Dermis blood vessel endothelial cell (primary cell): ENCODE measurements at regions not wholly inside any gene's neighbourhood (a gene's known extent, or its start where the extent isn't known, plus 50 kb on each side); places are given as distances from the start of the nearest gene placed in this dataset.

Source experiments
- DNase-seq: peaks from one replicate; pipeline ENCODE4 v3.0.0; 2010

DNA sequence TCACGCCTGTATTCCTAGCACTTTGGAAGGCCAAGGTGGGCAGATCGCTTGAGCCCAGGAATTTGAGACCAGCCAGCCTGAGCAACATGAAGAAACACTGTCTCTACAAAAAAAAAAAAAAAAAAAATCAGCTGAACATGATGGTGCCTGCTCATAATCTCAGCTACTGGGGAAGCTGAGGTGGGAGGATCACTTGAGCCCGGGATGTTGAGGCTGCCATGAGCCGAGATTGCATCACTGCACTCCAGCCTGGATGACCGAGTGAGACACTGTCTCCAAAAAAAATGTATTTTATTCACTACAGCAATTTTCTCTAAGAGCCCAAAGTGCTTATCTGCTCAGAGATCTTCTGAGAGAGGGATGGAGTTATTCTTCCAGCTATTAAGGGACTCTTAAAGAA is 215.8 kb upstream of the PPP3CA start:
- no peak for DNase-seq

DNA sequence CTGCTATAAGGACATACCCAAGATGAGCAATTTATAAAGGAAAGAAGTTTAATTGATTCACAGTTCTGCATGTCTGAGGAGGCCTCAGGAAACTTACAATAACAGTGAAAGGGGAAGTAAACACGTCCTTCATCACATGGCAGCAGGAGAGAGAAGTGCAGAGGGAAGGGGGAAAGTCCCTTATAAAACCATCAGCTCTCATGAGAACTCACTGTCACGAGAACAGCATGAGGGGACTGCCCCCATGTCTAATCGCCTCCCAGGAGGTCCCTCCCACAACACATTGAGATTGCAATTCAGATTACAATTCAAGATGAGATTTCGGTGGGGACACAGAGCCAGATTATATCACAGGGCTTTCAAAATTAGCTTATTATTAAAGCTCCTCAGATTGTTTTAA is 209.5 kb upstream of the PPP3CA start:
- DNase-seq, result no peak

DNA sequence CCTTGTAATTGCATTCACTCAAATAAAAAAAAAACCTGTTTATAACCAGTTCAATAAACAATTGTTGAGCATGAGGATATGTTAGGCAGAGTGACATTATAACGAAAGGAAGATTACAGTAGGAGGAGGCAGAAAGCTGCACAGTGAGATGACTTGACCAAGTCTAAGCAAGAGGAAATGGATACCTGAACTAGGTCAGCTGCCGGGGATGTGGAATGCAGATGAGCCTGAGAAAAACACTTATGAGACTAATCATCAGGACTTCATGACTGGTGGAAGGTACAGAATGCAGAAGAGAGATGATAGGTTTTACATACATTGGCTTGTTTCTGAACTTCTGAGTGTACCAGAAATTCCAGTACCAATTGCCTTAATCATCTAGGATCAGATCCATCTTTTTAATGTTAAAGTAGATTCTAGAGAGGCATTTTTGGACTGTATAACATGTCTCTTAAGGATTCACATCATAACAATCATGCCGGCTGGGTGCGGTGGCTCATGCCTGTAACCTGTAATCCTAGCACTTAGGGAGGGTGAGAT is 208.1 kb upstream of the PPP3CA start:
- no peak for DNase-seq

DNA sequence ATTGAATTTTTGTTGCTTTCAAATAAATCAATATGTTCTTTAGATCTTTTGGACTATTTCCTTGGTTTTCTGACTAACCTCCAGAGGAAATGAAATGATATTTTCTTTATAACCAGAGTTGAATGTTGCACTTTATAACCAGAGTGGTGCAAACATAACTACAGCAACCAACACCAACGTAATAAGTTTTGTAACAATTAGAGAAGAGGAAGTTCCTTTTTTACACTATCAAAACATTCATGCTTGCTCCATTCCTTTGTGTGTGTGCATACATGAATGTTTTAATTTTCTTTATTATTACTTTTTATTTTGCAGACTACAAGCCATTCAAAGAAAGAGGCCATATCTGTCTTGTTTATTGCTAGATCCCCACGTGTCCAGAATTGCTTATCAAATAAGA is 193.0 kb upstream of the PPP3CA start:
- DNase-seq, result no peak

DNA sequence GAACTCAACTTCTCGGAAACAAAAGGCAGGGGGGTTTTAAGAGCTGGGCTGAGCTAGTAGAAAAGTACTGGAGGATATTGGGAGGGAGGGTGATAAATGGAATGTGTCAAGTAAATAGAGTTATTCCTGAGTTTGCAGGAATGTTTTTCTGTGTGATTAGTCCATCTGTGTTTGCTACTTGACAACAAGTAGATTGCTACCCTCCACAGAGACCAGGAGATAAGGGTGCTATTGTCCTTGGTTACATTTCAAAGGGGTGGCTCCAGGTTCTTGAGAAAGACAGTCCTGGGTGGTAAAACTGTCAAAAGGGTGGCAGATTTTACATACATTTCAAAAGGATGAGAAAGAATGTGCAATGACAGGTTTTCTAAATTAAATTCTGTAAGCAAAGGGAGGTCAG is 181.2 kb upstream of the PPP3CA start:
- DNase-seq, result no peak

DNA sequence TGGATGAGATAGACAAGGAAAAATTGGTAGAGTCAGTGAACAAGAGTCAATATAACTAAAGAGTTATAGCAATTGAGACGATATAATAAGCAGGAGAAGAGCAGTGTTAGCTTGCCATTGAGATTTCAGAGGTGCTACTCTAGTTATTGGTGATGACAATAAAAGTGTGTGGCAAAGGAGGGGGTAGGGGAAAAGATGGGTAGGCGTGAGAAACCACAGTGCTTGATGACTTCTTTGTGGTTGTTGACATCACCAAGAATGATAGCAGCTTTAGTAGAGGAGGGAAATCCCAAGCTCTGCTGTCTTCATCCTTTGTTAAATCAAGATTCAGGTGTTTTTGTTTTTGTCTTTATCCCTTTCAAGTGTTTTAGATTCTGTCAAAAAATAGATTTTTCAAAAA is 179.9 kb upstream of the PPP3CA start:
- DNase-seq, result no peak

DNA sequence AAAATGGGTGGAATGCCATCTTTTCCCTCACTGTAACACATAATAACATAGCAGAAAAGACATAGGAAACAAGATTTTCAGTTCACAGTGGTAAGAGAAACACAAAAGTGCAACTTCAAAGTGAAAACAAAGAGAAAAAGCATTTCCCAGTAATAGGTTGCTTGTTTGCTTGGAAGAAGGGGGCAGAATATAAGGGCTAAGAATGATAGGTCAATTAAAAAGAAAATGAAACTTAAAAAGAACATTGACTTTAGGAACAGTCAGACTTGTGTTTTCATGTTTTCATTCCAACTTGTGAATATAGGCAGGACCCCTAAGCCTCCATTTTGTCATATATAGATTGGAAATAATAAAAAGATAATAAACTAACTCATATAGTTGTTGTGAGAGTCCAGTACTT is 168.2 kb upstream of the PPP3CA start:
- no peak for DNase-seq

DNA sequence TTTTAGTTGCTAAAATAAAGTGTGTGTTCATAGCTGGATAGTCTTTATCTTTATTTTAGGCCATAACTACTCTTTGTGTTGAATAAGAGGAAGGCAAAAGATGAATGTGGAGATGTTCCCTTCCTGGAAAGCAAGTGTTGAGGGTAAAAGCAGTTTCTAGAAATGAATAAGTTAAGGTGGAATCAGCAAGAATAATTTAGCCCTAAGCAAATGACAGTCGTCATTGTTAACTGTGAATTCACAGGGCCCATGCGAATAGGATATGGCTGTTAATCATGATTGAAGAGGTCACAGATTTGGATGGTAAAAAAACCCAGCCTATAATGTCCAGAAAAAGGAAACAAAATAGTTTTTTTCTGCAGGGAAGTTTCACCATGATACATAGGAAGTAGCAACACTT is 167.8 kb upstream of the PPP3CA start:
- DNase-seq, result no peak

DNA sequence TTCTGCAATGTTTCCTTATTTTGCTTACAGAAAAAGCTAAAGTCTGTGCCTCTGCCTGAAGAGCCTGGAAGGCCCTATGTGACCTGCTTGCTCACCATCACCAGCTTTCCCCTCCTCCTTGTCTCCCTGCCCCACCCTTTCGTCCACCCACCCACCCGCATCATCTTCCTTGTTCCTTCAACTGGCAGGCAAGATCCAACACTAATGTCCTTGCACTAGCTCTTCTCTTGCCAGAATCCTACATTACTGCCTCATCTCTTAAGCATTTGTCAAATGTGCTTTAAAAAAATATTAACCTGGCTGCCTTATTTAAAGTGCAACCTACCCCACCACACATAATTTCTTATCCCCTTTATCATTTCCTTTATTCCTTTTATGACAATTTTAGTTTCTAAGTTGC is 165.1 kb upstream of the PPP3CA start:
- DNase-seq, result no peak

DNA sequence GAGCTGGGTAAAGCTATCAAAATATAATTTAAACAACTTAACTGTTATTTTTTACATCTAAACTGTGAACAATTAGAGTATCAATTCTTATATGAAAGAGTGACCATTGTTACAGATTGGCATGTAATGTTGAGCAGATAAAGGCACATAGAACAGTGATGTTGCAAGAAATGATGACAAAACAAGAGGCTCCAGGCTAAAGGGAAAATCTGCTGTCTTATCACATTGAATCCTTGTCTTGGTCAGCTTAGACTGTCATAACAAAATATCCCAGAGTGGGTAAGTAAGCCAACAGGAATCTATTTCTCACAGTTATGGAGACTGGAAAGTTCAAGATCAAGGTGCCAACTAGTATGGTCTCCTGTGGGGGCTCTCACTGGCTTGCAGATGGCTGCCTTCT is 154.1 kb upstream of the PPP3CA start:
- DNase-seq, result no peak

DNA sequence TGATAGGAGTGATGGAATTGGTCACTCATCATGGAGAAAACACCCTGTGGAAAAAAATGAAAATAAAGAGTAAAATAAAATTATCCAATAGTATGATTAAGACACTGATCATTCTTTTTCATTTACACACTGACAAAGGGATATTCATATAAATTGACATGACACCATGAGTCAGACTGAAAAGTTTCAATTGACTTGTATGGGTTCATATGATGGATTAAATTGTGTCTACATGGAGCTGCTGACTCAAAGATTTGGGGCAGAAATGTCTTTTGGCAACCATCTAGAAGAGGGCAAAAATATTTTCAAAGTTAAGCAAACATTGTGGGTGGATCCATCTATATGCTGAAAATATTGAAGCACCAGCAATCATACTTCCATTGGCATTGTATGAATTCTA is 153.4 kb upstream of the PPP3CA start:
- no peak for DNase-seq

DNA sequence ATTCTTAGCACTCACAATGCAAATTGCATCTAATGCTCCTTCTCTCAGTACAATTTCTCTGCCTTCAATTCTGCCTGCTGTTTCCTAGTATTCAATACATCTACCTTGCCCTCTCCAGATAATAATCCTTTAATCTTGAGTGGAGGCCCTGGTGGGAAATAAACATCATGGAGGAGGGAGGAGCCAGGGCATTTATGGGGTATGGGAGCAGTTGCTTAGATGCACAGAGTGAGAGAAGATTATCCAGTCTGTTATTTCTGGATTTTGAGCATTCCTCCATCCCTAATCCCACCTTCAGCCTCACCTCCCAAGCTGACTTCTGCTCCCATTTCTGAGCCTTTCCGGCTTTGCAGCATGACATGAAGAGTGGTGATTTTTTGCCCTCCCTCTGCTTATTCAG is 127.9 kb upstream of the PPP3CA start:
- no peak for DNase-seq

DNA sequence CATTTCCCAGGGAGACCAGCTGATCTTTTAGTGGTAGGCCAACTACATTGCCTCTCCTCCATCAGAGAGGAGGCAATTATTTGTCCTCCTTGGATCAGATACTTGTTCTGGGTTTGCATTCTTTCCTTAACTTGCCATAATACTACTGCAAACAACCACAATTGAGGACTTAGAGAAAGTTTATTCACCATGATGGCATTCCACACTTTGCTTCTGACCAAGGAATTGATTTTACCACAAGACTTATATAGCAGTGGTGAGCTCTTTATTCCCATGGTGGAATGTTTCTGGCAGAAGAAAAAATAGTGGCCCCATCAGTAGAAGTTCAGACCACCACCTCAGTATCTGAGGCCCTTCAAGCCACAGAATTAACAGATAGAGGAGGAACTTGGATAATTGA is 123.9 kb upstream of the PPP3CA start:
- no peak for DNase-seq

DNA sequence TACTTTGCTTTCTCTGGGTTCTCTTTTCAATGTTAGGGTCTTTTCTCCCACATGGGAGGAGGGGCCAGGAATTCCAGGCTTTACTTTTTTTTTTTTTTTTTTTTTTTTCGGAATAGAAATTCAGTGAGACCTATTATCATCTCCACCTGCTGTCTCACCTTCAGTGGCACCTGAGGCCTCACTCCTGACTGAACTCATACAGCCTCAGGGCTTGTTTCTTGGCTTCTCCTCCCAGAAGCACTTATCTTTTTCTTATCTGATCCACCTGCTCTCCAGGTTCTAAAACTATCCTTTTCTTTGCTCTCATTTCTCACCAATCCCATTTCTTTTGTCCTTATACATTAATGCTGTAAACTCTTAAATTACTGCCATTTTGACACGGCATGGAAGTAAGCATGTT is 117.3 kb upstream of the PPP3CA start:
- no peak for DNase-seq

DNA sequence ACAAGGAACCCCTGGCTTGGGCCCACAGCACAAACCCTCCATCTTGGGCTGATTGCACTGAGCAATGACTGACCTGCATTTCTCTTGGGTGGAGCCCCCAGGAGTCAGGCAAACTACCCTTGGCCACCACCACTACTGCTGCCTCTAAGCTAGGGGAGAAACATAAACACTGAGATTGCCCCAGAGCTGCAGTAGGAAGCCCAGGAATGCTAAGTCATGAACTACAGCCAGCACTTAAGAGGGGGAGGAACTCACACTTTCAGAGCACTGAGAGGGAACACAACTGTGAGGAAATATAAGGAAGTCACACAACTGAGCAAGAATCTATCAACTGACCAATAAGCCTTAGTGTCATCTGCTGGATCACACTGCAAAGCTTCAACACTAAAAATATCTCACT is 111.6 kb upstream of the PPP3CA start:
- DNase-seq, result no peak

DNA sequence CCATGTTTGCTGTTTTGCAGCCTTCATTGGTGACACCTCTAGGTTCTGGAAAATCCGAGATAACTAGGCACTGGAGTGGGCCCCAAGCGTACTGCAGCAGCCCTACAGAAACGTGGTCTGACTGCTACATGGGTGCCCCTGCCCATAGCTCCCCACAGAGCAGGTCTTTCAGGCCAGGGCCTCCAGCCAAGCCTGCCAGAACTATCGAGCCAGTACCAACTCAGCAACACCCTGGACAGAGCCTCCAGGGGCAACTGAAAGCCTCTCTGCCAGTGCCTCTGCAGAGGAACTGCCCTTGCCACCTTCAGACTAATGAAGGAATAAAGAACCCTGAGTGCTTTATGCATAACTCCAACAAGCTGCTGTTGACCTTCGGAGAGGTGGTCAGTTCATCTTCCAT is 111.1 kb upstream of the PPP3CA start:
- no peak for DNase-seq

DNA sequence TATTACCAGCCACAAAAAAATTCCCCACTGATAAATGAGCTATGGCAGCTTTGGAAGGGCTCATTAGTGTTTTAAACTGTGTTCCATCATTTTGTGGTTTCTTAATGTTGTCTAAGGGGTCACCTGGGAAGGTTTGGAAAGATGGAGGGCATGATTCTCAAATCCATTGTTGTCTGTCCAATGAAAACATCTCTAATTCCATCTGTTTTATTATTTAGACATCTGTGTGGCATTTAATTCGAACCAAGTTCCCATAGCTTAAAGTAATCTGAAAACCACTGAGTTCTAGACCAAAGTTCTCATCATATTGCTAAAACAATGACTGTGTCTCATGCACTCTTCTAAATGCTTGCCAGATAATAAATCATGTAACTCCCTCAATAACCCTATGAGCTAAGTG is 103.8 kb upstream of the PPP3CA start:
- DNase-seq, result no peak

DNA sequence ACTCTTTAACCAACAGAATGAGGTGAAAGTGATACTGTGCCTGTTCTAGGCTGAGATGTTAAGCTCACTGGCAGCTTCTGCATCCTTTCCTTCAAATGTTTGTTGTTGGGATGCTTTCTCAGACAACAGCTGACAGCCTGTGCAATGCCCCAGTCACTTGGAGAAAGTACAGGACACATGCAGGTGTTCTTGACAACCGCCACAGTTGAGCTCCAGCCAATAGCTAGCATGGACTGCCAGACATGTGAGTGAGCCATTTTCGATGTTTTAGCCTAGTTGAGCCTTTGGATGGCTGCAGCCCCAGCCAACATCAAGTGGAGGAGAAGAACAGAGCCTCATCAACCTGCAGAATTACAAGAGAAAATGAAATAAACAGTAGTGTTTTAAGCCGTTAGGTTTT is 94.1 kb upstream of the PPP3CA start:
- no peak for DNase-seq

DNA sequence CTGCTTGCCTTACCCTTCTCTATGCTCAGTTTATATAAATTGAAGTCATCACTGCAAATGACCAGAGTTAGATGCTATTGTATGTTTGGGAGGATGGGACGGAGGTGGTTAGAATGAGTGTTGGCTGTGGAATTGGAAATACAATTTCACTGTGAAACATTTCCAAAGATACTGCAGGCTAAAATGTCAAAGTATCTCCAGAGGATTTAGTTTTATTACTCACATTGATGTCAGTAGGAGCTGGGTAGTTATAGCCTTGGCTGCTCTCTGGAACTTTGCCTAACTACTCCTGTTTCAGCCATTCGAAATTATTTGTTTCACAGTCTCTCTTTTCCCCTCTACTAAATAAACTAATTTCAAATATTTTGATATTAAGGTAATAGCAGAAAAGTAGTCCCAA is 92.6 kb upstream of the PPP3CA start:
- DNase-seq, result no peak

DNA sequence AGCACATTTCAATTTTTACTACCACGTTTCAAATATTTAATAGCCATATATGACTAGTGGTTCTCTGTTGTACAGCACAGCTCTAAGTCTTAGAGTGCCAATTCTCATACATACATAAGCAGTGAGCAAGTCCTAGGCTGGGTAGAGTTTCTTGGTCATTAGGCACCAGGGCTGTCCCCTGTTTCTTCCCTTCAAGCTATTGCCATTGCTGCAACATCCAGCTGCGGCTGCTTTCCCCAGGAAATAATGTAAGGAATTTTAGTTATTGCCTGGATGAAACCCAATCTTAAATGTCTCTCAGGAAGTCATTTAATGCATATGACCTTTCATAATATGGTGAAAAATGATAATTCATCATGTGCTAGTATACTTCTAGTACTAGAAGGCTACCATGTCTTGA is 74.1 kb upstream of the PPP3CA start:
- DNase-seq, result no peak

DNA sequence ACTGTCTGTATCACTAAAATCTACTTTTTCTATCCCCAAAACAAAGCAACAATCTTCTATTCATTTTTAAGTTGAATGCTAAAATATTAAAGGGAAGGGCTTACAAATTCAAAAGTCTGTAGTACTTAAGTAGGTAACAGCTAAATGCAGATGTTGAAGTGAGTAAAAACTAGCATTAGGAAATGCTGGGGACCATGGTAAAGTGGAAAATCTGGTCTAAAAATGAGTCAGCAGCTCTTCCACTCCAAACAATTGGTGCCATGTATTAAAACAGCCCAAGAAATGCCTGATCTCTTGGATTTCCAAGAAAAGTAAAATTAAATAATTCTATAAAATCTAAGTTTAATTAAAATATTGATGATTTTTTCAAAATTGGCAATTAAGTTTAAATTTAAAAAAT is 73.3 kb upstream of the PPP3CA start:
- DNase-seq, result peak; percentile 27

DNA sequence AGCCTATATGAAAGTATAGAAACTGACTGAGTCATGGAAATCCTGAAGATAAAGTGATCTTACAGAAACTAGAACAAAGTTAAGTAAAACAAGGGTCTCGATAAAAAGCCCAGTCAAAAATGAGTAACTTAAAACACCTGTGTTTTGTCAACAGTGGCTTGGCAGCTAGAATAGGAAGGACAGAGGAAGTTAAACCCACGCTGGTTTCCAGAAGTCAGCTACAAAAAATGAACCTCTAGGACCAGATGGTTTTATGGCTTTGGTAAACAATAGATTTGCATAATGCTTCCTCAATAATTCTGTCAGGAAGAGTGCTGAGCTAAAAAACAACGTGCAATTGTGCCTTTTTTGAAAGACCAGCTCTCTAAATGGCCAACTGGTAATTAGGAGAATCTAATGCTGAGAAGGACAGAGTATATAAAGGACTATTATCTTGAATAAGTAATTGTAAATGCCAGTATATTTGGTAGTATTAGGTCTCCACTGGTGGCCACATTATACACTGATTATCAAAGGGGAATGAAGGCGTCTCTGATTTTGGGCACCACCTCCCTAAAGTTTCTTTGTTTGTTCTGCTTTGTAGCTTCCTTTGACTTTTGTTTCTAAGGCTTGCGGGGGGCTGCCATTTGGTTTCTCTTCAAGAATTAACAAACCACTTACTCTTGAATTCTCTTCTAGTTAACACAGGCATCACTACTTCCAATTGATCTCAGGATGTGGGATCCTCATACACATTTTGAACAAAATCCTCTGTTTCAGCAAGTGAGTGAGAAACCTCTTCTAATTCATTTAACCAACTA is 72.2 kb upstream of the PPP3CA start:
- DNase-seq, result peak; percentile 92

DNA sequence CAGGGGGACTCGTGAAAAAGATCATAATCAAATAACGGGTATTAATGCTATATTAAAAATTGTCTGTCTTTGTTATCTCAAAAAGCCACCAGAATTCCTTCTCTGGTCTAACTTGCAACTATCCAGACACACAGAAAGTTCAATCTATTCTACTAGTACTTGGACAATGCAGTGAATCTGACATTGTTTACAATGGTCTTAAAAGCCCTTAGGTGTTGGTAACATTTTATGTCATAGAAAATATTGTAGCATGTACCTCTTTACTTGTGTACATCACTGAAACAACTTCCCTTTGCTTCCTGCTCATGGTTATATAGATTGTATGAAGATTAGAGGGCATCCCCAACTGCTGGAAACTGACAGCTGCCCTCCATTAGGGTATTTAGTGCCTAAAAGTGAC is 71.1 kb upstream of the PPP3CA start:
- no peak for DNase-seq

DNA sequence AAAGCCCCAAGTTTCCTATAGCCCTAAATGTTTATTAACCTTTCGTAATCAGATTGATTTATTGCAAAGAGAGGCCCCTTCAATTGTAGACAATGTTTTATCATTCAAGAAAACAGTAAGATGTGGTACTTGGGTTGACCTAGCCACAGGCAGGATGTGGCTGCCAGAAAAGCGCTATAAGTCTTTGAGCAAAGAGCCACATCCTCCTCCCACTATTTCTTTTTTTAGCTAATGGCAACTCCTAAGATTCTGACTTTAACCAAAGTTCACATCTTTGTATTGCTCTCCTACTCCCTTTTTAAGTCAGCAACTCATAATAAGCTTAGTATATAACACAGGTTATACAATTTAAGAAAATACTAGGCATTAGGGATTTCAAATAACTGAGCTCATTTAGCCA is 70.7 kb upstream of the PPP3CA start:
- DNase-seq, result no peak

DNA sequence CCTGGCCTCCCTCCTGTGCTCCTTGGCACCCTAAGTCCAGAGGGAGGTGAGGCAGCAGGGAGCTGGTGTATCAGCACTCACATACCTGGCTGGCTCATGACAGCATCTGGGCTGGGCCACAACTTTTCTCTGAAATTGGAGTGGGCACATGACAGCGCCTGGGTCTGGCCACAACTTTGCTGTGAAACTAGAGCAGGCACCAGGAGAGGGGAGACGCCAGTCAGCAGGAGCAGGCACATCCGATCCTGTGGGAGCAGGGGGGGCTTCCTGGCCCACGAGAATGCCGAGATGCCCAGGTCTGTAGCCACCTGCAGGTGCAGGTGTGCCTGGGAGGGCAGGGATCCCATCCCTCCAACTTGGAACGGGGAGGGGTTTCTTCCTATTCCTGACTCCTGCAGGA is 69.7 kb upstream of the PPP3CA start:
- DNase-seq, result no peak
